Astrocyte (in vitro differentiated cells and primary cell): ENCODE measurements at regions not wholly inside any gene's neighbourhood (a gene's known extent, or its start where the extent isn't known, plus 50 kb on each side); places are given as distances from the start of the nearest gene placed in this dataset.
"Not testable (repeated sequence)": the region's sequence is repeated elsewhere in the genome, so short reads cannot be mapped to it uniquely, and the experiment has no call there.

Experiments
- DNase-seq: peaks from one replicate; pipeline ENCODE4 v3.0.0-alpha.2; 2010; ENCODE audit warnings: low read depth
- FAIRE-seq: peaks from 2 replicates; lab custom pipeline; 2011; peaks lifted over from hg19 to GRCh38; lab: Jason Lieb, UNC
- H2AFZ ChIP-seq: 2 replicates; pipeline ENCODE4 v1.6.0; 2012; ENCODE audit warnings: low read depth, low read length, inconsistent platforms
- H3K27ac ChIP-seq: 2 replicates; pipeline ENCODE4 v1.5.1; 2011; ENCODE audit warnings: low read depth, low read length, inconsistent platforms
- H3K27me3 ChIP-seq: 2 replicates; pipeline ENCODE4 v1.6.0; 2011; ENCODE audit warnings: low read length, inconsistent platforms; ENCODE audit not compliant: insufficient read depth
- H3K36me3 ChIP-seq: 2 replicates; pipeline ENCODE4 v1.5.1; 2011; ENCODE audit warnings: low read length, inconsistent platforms; ENCODE audit not compliant: insufficient read depth
- H3K4me1 ChIP-seq: 2 replicates; pipeline ENCODE4 v1.5.1; 2011; ENCODE audit warnings: low read length, inconsistent platforms; ENCODE audit not compliant: insufficient read depth
- H3K4me2 ChIP-seq: 2 replicates; pipeline ENCODE4 v1.6.0; 2012; ENCODE audit warnings: low read length, inconsistent platforms
- H3K4me3 ChIP-seq: 2 replicates; pipeline ENCODE4 v1.5.1; 2011; ENCODE audit warnings: low read depth, mild to moderate bottlenecking, low read length, inconsistent platforms; ENCODE audit not compliant: insufficient read depth
- H3K79me2 ChIP-seq: 2 replicates; pipeline ENCODE4 v1.6.0; 2012; ENCODE audit warnings: mild to moderate bottlenecking, low read length, inconsistent platforms; ENCODE audit not compliant: insufficient read depth
- H3K9ac ChIP-seq: 2 replicates; pipeline ENCODE4 v1.6.0; 2012; ENCODE audit warnings: mild to moderate bottlenecking, low read length, inconsistent platforms
- H3K9me3 ChIP-seq: 2 replicates; pipeline ENCODE4 v1.5.1; 2012; ENCODE audit warnings: low read depth, mild to moderate bottlenecking, low read length, inconsistent platforms; ENCODE audit not compliant: insufficient read depth
- H4K20me1 ChIP-seq: 2 replicates; pipeline ENCODE4 v1.6.0; 2012; ENCODE audit warnings: low read length, inconsistent platforms; ENCODE audit not compliant: insufficient read depth
- H3K27ac Mint-ChIP-seq: one replicate; pipeline ENCODE4 v1.8.0; 2021; ENCODE audit warnings: mild to moderate bottlenecking, mixed read lengths; ENCODE audit not compliant: unreplicated experiment
- H3K27me3 Mint-ChIP-seq: one replicate; pipeline ENCODE4 v1.8.0; 2021; ENCODE audit warnings: low read depth, mixed read lengths; ENCODE audit not compliant: unreplicated experiment
- H3K36me3 Mint-ChIP-seq: one replicate; pipeline ENCODE4 v1.8.0; 2021; ENCODE audit warnings: low read depth, mixed read lengths; ENCODE audit not compliant: unreplicated experiment
- H3K4me1 Mint-ChIP-seq: one replicate; pipeline ENCODE4 v1.8.0; 2021; ENCODE audit warnings: low read depth, mixed read lengths; ENCODE audit not compliant: unreplicated experiment
- H3K4me3 Mint-ChIP-seq: one replicate; pipeline ENCODE4 v1.8.0; 2021; ENCODE audit warnings: mild to moderate bottlenecking, moderate library complexity, mixed read lengths; ENCODE audit not compliant: unreplicated experiment
- H3K9me3 Mint-ChIP-seq: one replicate; pipeline ENCODE4 v1.8.0; 2021; ENCODE audit warnings: mild to moderate bottlenecking, mixed read lengths; ENCODE audit not compliant: unreplicated experiment
- EZH2 ChIP-seq: IDR thresholded peaks from 2 replicates; pipeline ENCODE4 v1.6.1; 2012; ENCODE audit warnings: mild to moderate bottlenecking, low read length, inconsistent platforms; ENCODE audit not compliant: insufficient read depth
- TF ChIP-seq, protein P1 (sequence below): IDR thresholded peaks from 2 replicates; pipeline ENCODE4 v1.5.1; 2011; ENCODE audit warnings: low read depth, mild to moderate bottlenecking, inconsistent platforms, low read length, moderate library complexity; ENCODE audit not compliant: insufficient read depth

DNA sequence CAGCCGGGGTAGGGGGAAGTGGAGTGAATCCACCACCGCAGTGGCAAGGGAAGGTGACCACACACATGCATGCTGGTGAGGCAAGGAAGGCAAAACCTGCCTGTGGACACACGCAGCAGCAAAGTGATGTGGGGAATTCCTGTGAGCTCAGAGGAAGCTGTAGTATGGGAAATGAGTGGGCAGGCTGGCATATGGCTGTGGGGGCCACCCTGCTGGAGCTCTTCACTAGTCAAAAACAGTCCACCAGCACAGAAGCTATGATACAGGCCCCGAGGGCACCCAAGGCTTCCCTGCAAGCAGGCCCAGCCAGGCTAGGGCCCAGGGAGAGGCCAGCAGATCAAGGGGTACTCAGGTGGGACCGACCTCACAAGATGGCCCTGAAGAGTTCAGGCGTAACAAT lies 239.1 kb downstream of the CHM start:
- H3K9me3 Mint-ChIP-seq, result peaks cover 4% of the 10 kb centered on the region
- H3K4me1 ChIP-seq, result no peaks in the 10 kb centered on the region
- H3K4me3 ChIP-seq, result no peak overlapping the region
- H3K27me3 Mint-ChIP-seq, result no peaks in the 10 kb centered on the region
- no peak overlapping the region for H3K27ac ChIP-seq
- no peaks in the 10 kb centered on the region for H3K36me3 ChIP-seq
- H3K79me2 ChIP-seq, result no peaks in the 10 kb centered on the region
- H3K27ac Mint-ChIP-seq, result no peak overlapping the region
- DNase-seq (no peak), FAIRE-seq (no peak)
- H4K20me1 ChIP-seq, result no peaks in the 10 kb centered on the region
- no peak overlapping the region for H3K9ac ChIP-seq
- H3K36me3 Mint-ChIP-seq, result no peaks in the 10 kb centered on the region
- TF ChIP-seq, protein P1, sequence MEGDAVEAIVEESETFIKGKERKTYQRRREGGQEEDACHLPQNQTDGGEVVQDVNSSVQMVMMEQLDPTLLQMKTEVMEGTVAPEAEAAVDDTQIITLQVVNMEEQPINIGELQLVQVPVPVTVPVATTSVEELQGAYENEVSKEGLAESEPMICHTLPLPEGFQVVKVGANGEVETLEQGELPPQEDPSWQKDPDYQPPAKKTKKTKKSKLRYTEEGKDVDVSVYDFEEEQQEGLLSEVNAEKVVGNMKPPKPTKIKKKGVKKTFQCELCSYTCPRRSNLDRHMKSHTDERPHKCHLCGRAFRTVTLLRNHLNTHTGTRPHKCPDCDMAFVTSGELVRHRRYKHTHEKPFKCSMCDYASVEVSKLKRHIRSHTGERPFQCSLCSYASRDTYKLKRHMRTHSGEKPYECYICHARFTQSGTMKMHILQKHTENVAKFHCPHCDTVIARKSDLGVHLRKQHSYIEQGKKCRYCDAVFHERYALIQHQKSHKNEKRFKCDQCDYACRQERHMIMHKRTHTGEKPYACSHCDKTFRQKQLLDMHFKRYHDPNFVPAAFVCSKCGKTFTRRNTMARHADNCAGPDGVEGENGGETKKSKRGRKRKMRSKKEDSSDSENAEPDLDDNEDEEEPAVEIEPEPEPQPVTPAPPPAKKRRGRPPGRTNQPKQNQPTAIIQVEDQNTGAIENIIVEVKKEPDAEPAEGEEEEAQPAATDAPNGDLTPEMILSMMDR, result no peak
- no peak for TF ChIP-seq EZH2
- H3K27me3 ChIP-seq, result no peaks in the 10 kb centered on the region
- H3K4me1 Mint-ChIP-seq, result no peaks in the 10 kb centered on the region
- H2AFZ ChIP-seq, result no peak overlapping the region
- H3K4me3 Mint-ChIP-seq, result no peak overlapping the region
- no peaks in the 10 kb centered on the region for H3K9me3 ChIP-seq
- no peak overlapping the region for H3K4me2 ChIP-seq

GRCh38 chrX:85772391-85772790 lies 275.0 kb downstream of the CHM start:
- H3K36me3 ChIP-seq, H3K27ac ChIP-seq, H3K4me1 ChIP-seq, H4K20me1 ChIP-seq, H3K79me2 ChIP-seq, H3K9me3 Mint-ChIP-seq, H3K9ac ChIP-seq, H3K27me3 ChIP-seq, H3K9me3 ChIP-seq, FAIRE-seq, H3K27me3 Mint-ChIP-seq, H2AFZ ChIP-seq, H3K4me2 ChIP-seq, H3K27ac Mint-ChIP-seq, H3K36me3 Mint-ChIP-seq, H3K4me1 Mint-ChIP-seq, H3K4me3 ChIP-seq, DNase-seq, H3K4me3 Mint-ChIP-seq: not testable (repeated sequence)

DNA sequence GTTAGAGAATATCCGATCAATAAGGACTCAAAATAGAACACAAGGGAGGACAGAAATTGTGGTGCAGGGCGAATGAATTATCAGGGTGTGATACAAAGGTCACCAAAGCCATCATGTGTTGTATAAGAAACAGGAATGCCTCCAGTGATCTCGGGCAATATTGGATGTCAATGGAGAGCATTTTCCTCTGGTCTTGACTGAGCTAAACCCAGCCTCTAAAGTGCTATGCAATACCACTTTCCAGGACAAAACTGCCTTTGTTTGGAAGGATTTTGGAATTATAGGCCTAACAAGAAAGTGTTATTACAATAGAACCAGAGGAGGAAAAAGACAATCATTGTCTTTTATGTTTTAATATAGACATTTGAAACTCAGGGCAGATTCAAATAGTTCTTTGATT lies 281.7 kb downstream of the CHM start:
- Histone ChIP-seq H3K9ac (no peak overlapping the region), H3K4me3 (no peak overlapping the region), H2AFZ (no peak overlapping the region), H3K4me2 (no peak overlapping the region), H3K9me3 (no peaks in the 10 kb centered on the region), H3K4me1 (no peaks in the 10 kb centered on the region), H3K79me2 (no peaks in the 10 kb centered on the region), H3K27ac (no peak overlapping the region), H3K36me3 (no peaks in the 10 kb centered on the region), H4K20me1 (no peaks in the 10 kb centered on the region), H3K27me3 (no peaks in the 10 kb centered on the region)
- no peak for DNase-seq
- Mint-ChIP-seq H3K4me1 (no peaks in the 10 kb centered on the region), H3K9me3 (peaks cover 2% of the 10 kb centered on the region), H3K27me3 (no peaks in the 10 kb centered on the region), H3K36me3 (no peaks in the 10 kb centered on the region), H3K27ac (no peak overlapping the region), H3K4me3 (no peak overlapping the region)
- FAIRE-seq, result no peak
- TF ChIP-seq EZH2, result no peak
- TF ChIP-seq, protein P1, result no peak

DNA sequence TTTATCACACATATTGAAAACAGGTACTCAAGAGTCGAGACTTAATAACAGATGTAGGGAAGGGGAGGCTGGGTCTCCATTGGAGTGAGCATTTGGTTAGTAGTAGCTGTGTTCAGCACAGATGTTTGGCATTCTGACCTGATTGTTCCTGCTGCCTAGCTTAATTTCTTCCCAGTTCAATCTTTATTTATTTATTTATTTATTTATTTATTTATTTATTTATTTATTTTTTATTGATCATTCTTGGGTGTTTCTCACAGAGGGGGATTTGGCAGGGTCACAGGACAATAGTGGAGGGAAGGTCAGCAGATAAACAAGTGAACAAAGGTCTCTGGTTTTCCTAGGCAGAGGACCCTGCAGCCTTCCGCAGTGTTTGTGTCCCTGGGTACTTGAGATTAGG lies 324.3 kb downstream of the CHM start:
- not testable (repeated sequence) for H3K4me2 ChIP-seq, H3K79me2 ChIP-seq, H3K4me1 ChIP-seq, H3K9me3 ChIP-seq, FAIRE-seq, H3K9me3 Mint-ChIP-seq, H3K27me3 Mint-ChIP-seq, H4K20me1 ChIP-seq, H2AFZ ChIP-seq, DNase-seq, H3K4me3 Mint-ChIP-seq, H3K36me3 Mint-ChIP-seq, H3K4me3 ChIP-seq, H3K4me1 Mint-ChIP-seq, H3K36me3 ChIP-seq, H3K27ac Mint-ChIP-seq, H3K27me3 ChIP-seq, H3K27ac ChIP-seq, H3K9ac ChIP-seq

DNA sequence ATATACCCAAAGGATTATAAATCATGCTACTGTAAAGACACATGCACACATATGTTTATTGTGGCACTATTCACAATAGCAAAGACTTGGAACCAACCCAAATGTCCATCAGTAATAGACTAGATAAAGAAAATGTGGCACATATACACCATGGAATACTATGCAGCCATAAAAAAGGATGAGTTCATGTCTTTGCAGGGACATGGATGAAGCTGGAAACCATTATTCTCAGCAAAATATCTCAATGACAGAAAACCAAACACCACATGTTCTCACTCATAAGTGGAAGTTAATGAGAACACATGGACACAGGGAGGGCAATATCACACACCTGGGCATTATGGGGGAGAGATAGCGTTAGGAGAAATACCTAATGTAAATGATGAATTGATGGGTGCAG lies 323.8 kb upstream of the POF1B start:
- not testable (repeated sequence) for H3K9me3 ChIP-seq, H3K9me3 Mint-ChIP-seq, H3K4me1 Mint-ChIP-seq, H3K27ac Mint-ChIP-seq, H3K4me3 ChIP-seq, H3K27ac ChIP-seq, H3K79me2 ChIP-seq, H4K20me1 ChIP-seq, H3K9ac ChIP-seq, H3K36me3 ChIP-seq, H3K27me3 Mint-ChIP-seq, H3K36me3 Mint-ChIP-seq, H3K4me1 ChIP-seq, FAIRE-seq, H2AFZ ChIP-seq, DNase-seq, H3K4me2 ChIP-seq, H3K4me3 Mint-ChIP-seq, H3K27me3 ChIP-seq
